ENCODE measurements at regions not wholly inside any gene's neighbourhood (a gene's known extent, or its start where the extent isn't known, plus 50 kb on each side); places are given as distances from the start of the nearest gene placed in this dataset.

DNA sequence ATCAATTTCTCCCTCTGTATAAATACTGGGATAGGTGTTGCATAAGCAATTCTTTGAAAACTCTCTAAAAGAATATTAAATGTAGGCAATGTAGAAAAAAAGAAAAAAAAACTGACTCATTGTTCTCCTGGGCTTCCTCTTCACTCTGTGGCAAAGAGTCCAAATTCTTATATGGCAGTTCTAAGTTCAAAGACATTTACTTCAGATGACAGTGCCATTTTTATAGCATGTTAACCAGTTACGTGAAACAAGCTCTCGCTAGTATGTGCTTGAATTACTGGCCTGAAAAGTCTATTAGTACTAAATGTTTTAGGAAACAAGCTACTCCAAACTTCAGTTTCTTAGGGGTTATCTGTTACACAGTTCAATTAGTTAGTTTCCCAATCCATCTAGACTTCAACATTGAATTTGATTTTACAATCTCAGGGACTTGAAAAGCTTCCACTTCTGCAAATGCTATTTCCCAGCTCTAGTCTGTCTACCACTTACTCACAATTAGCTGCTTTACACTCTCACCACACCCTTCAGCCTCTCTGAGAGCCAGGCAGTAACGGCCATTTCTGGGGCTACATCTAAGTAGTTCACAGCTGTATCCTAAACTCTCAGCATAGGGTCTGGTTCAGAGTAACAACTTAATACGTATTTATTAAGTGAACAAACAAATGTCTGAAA, 100.4 kb downstream of the OGFRL1 start:
- Histone ChIP-seq H2AFZ (replicated peaks) (no peak overlapping the region), H3K9me3 (ENCODE audit: low read depth) (no peaks in the 10 kb centered on the region), H3K9ac (no peak overlapping the region), H3K27ac (no peak overlapping the region), H3K79me2 (ENCODE audit: low read depth) (no peaks in the 10 kb centered on the region), H3K4me2 (no peak overlapping the region), H3K36me3 (no peaks in the 10 kb centered on the region), H3K4me1 (peaks cover 8% of the 10 kb centered on the region), H3K4me3 (no peak overlapping the region), H4K20me1 (ENCODE audit: low read depth) (no peaks in the 10 kb centered on the region), H3K27me3 (no peaks in the 10 kb centered on the region), H3F3A (ENCODE audit: low read depth) (no peaks in the 10 kb centered on the region)
- Mint-ChIP-seq H3K9me3 (no peaks in the 10 kb centered on the region), H3K36me3 (peaks cover 34% of the 10 kb centered on the region), H3K4me3 (no peak overlapping the region), H3K27ac (peak overlapping the region; percentile 81), H3K27me3 (ENCODE audit: insufficient read depth, low read depth) (no peaks in the 10 kb centered on the region), H3K4me1 (peaks cover 37% of the 10 kb centered on the region)
- no peak for DNase-seq (ENCODE audit: low spot score)
- no peak for TF ChIP-seq EZH2 (IDR thresholded peaks at IDR 0.05)
- TF ChIP-seq, protein P1, sequence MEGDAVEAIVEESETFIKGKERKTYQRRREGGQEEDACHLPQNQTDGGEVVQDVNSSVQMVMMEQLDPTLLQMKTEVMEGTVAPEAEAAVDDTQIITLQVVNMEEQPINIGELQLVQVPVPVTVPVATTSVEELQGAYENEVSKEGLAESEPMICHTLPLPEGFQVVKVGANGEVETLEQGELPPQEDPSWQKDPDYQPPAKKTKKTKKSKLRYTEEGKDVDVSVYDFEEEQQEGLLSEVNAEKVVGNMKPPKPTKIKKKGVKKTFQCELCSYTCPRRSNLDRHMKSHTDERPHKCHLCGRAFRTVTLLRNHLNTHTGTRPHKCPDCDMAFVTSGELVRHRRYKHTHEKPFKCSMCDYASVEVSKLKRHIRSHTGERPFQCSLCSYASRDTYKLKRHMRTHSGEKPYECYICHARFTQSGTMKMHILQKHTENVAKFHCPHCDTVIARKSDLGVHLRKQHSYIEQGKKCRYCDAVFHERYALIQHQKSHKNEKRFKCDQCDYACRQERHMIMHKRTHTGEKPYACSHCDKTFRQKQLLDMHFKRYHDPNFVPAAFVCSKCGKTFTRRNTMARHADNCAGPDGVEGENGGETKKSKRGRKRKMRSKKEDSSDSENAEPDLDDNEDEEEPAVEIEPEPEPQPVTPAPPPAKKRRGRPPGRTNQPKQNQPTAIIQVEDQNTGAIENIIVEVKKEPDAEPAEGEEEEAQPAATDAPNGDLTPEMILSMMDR (IDR thresholded peaks at IDR 0.05) = no peak
- no peak for TF ChIP-seq EZH2phosphoT487 (IDR thresholded peaks at IDR 0.05)

DNA sequence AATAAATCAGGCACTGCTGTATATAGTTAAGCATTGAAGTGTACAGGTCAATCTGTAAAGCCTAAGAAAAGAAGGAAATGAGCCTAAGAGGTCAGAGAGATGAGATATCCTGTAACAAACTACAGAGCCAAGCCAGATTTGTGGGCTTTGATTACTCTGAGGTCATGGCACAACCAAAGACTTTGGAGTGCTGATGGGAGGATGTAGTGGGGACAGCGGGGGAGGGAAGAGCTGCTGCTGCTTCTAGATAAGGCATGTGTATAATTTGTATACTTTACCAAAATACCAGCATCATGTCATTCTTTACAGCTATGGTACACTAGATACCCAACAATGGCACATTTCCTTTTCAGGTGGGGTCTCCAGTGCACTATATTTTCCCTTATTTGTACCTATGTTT, 102.5 kb downstream of the OGFRL1 start:
- Mint-ChIP-seq H3K4me3 (no peak overlapping the region), H3K27me3 (ENCODE audit: insufficient read depth, low read depth) (peaks cover 2% of the 10 kb centered on the region), H3K27ac (no peak overlapping the region), H3K9me3 (no peaks in the 10 kb centered on the region), H3K36me3 (peaks cover 36% of the 10 kb centered on the region), H3K4me1 (peaks cover 47% of the 10 kb centered on the region)
- H3K27ac ChIP-seq = no peak overlapping the region
- peaks cover 14% of the 10 kb centered on the region for H3K4me1 ChIP-seq
- no peak for DNase-seq (ENCODE audit: low spot score)
- no peaks in the 10 kb centered on the region for H3K79me2 ChIP-seq (ENCODE audit: low read depth)
- no peak overlapping the region for H2AFZ ChIP-seq (replicated peaks)
- H3K9me3 ChIP-seq (ENCODE audit: low read depth) = no peaks in the 10 kb centered on the region
- no peak overlapping the region for H3K4me2 ChIP-seq
- no peak overlapping the region for H3K4me3 ChIP-seq
- no peak for TF ChIP-seq EZH2 (IDR thresholded peaks at IDR 0.05)
- TF ChIP-seq, protein P1 (IDR thresholded peaks at IDR 0.05) = no peak
- TF ChIP-seq EZH2phosphoT487 (IDR thresholded peaks at IDR 0.05) = no peak
- H3K9ac ChIP-seq = no peak overlapping the region
- no peaks in the 10 kb centered on the region for H3K27me3 ChIP-seq
- H3K36me3 ChIP-seq = no peaks in the 10 kb centered on the region
- H4K20me1 ChIP-seq (ENCODE audit: low read depth) = no peaks in the 10 kb centered on the region
- no peaks in the 10 kb centered on the region for H3F3A ChIP-seq (ENCODE audit: low read depth)

DNA sequence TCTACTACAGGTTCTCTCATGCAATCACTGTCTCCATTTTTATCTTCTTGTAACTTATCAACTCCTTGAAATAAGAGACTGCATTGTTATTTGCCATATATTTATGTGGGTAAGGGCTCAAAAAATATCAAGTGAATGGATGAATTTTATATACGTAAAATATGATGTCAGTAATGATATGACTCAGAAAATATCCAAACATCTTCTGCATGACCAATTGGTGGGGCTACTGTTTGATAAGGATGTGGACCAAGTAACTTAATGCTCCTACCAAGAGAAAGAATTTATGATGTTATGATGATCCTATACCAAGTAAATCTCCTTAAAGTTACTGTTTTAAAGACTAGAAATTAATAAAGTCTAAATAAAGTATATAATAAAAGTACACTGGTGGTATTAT, 103.7 kb downstream of the OGFRL1 start:
- H2AFZ ChIP-seq (replicated peaks) = no peak overlapping the region
- Mint-ChIP-seq H3K27ac (no peak overlapping the region), H3K27me3 (ENCODE audit: insufficient read depth, low read depth) (peaks cover 2% of the 10 kb centered on the region), H3K4me1 (peaks cover 53% of the 10 kb centered on the region), H3K4me3 (no peak overlapping the region), H3K36me3 (peaks cover 40% of the 10 kb centered on the region), H3K9me3 (no peaks in the 10 kb centered on the region)
- no peak for TF ChIP-seq EZH2 (IDR thresholded peaks at IDR 0.05)
- TF ChIP-seq, protein P1 (IDR thresholded peaks at IDR 0.05) = no peak
- TF ChIP-seq EZH2phosphoT487 (IDR thresholded peaks at IDR 0.05) = no peak
- no peaks in the 10 kb centered on the region for H3K27me3 ChIP-seq
- H3K4me2 ChIP-seq = no peak overlapping the region
- H3K79me2 ChIP-seq (ENCODE audit: low read depth) = no peaks in the 10 kb centered on the region
- H3K27ac ChIP-seq = no peak overlapping the region
- no peaks in the 10 kb centered on the region for H3K36me3 ChIP-seq
- no peak overlapping the region for H3K9ac ChIP-seq
- H3K9me3 ChIP-seq (ENCODE audit: low read depth) = no peaks in the 10 kb centered on the region
- no peak overlapping the region for H3K4me3 ChIP-seq
- H3F3A ChIP-seq (ENCODE audit: low read depth) = no peaks in the 10 kb centered on the region
- H4K20me1 ChIP-seq (ENCODE audit: low read depth) = no peaks in the 10 kb centered on the region
- H3K4me1 ChIP-seq = peaks cover 14% of the 10 kb centered on the region
- DNase-seq (ENCODE audit: low spot score) = no peak

Data from neural progenitor cell (in vitro differentiated cells).